ENCODE measurements at regions not wholly inside any gene's neighbourhood (a gene's known extent, or its start where the extent isn't known, plus 50 kb on each side); places are given as distances from the start of the nearest gene placed in this dataset.

DNA sequence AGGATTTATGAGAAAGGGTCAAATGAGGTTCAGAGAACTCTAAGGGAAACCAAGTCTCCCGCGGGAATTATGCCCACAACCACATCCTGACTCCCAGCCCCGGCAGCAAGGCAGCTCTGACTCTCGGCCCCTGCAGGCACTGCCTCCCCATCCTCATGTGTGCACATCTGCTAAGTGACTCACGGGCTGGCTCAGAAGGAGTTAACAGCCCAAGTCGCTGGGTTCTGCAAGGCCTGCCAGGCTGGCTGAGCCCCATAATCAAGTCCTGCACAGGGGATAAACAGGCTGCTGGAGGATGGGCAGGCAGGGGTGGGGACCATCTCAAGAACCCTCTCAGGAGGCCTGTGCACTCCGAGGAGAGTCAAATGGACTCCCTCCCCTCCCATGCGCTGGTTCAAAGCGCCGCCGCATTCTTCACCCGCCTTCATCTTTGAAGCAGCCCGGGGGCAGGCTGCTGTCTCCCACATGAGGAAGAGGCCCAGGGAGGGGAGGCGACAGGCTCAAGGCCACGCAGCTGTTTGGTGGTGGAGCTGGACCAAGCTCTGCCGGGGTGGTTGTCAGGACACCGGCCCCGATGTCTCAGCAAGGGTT lies 344.3 kb downstream of the MATN1 start (continued):
- TF ChIP-seq, protein P1, sequence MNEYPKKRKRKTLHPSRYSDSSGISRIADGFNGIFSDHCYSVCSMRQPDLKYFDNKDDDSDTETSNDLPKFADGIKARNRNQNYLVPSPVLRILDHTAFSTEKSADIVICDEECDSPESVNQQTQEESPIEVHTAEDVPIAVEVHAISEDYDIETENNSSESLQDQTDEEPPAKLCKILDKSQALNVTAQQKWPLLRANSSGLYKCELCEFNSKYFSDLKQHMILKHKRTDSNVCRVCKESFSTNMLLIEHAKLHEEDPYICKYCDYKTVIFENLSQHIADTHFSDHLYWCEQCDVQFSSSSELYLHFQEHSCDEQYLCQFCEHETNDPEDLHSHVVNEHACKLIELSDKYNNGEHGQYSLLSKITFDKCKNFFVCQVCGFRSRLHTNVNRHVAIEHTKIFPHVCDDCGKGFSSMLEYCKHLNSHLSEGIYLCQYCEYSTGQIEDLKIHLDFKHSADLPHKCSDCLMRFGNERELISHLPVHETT (CRISPR knock-in tag; conservative IDR thresholded peaks at IDR 0.05) = no peak
- TF ChIP-seq ZNF331 (CRISPR knock-in tag; IDR thresholded peaks at IDR 0.05) (peak; percentile 85; the same call in 1 of the 2 replicates), TCF7 (IDR thresholded peaks at IDR 0.05; ENCODE audit: low read depth) (peak; percentile 76; the same call in 1 of the 2 replicates), ASH2L (IDR thresholded peaks at IDR 0.05; ENCODE audit: insufficient read length, low read depth, low read length) (no peak), SETDB1 (CRISPR knock-in tag; IDR thresholded peaks at IDR 0.05; ENCODE audit: borderline replicate concordance) (no peak), MED1 (CRISPR knock-in tag; IDR thresholded peaks at IDR 0.05) (no peak), FOXA3 (CRISPR knock-in tag; IDR thresholded peaks at IDR 0.05) (no peak)
- TF ChIP-seq, protein P2, sequence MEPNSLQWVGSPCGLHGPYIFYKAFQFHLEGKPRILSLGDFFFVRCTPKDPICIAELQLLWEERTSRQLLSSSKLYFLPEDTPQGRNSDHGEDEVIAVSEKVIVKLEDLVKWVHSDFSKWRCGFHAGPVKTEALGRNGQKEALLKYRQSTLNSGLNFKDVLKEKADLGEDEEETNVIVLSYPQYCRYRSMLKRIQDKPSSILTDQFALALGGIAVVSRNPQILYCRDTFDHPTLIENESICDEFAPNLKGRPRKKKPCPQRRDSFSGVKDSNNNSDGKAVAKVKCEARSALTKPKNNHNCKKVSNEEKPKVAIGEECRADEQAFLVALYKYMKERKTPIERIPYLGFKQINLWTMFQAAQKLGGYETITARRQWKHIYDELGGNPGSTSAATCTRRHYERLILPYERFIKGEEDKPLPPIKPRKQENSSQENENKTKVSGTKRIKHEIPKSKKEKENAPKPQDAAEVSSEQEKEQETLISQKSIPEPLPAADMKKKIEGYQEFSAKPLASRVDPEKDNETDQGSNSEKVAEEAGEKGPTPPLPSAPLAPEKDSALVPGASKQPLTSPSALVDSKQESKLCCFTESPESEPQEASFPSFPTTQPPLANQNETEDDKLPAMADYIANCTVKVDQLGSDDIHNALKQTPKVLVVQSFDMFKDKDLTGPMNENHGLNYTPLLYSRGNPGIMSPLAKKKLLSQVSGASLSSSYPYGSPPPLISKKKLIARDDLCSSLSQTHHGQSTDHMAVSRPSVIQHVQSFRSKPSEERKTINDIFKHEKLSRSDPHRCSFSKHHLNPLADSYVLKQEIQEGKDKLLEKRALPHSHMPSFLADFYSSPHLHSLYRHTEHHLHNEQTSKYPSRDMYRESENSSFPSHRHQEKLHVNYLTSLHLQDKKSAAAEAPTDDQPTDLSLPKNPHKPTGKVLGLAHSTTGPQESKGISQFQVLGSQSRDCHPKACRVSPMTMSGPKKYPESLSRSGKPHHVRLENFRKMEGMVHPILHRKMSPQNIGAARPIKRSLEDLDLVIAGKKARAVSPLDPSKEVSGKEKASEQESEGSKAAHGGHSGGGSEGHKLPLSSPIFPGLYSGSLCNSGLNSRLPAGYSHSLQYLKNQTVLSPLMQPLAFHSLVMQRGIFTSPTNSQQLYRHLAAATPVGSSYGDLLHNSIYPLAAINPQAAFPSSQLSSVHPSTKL (CRISPR knock-in tag; IDR thresholded peaks at IDR 0.05) = 0 out of 2 replicates have a peak, but pooled peaks have one; percentile 18
